ENCODE measurements at regions not wholly inside any gene's neighbourhood (a gene's known extent, or its start where the extent isn't known, plus 50 kb on each side); places are given as distances from the start of the nearest gene placed in this dataset.

DNA sequence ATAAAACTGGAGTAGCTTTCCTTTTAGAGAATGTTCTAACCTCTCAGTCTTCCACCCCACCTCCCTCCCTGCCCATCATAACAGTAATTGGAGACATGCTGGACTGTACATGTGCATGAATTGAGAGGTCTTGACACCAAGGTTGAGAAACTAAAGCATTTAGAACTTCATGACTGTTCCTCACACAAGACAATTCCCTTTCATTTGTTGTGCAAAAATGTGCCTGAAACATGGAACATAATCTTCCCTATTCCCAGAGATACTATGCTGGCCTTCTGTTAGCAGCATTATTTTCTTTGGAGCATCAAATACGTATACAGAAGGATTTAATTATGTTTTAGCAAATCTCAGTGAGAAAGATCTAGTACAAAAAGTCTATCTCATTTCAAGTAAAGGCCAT lies 97.5 kb upstream of the KCNE2 start:
- no peaks in the 10 kb centered on the region for H3K9me3 ChIP-seq (ENCODE audit: control insufficient read depth, insufficient read depth, low read length)
- no peak overlapping the region for H3K4me3 ChIP-seq (ENCODE audit: low read depth, low read length)
- H3K36me3 ChIP-seq (ENCODE audit: control insufficient read depth, insufficient read depth, low read length), result no peaks in the 10 kb centered on the region
- no peaks in the 10 kb centered on the region for H3K27me3 ChIP-seq (ENCODE audit: control insufficient read depth, insufficient read depth, low read length)
- WGBS (ENCODE audit: insufficient coverage), result no CpG with 5 or more reads among the region's 1 CpG
- H3K27ac ChIP-seq (ENCODE audit: low read depth, low read length), result no peak overlapping the region
- DNase-seq (ENCODE audit: low read depth in 4 of 6, low spot score in 6 of 6), result no peak
- peaks cover 6% of the 10 kb centered on the region for H3K4me1 ChIP-seq (ENCODE audit: control insufficient read depth, insufficient read depth, low read length)

GRCh38 chr21:34268493-34268892 lies 95.3 kb upstream of the KCNE2 start:
- Histone ChIP-seq H3K4me1 (ENCODE audit: control insufficient read depth, insufficient read depth, low read length) (no peaks in the 10 kb centered on the region), H3K9me3 (ENCODE audit: control insufficient read depth, insufficient read depth, low read length) (no peaks in the 10 kb centered on the region), H3K27ac (ENCODE audit: low read depth, low read length) (no peak overlapping the region), H3K27me3 (ENCODE audit: control insufficient read depth, insufficient read depth, low read length) (no peaks in the 10 kb centered on the region), H3K4me3 (ENCODE audit: low read depth, low read length) (no peak overlapping the region), H3K36me3 (ENCODE audit: control insufficient read depth, insufficient read depth, low read length) (no peaks in the 10 kb centered on the region)
- DNase-seq (ENCODE audit: low read depth in 4 of 6, low spot score in 6 of 6), result no peak
- WGBS (ENCODE audit: insufficient coverage), result 92% methylated on average over 8 of the region's 8 CpGs

GRCh38 chr21:34270411-34270810 lies 93.4 kb upstream of the KCNE2 start:
- 86% methylated on average over 6 of the region's 6 CpGs for WGBS (ENCODE audit: insufficient coverage)
- Histone ChIP-seq H3K36me3 (ENCODE audit: control insufficient read depth, insufficient read depth, low read length) (no peaks in the 10 kb centered on the region), H3K27ac (ENCODE audit: low read depth, low read length) (no peak overlapping the region), H3K27me3 (ENCODE audit: control insufficient read depth, insufficient read depth, low read length) (no peaks in the 10 kb centered on the region), H3K4me3 (ENCODE audit: low read depth, low read length) (no peak overlapping the region), H3K4me1 (ENCODE audit: control insufficient read depth, insufficient read depth, low read length) (no peaks in the 10 kb centered on the region), H3K9me3 (ENCODE audit: control insufficient read depth, insufficient read depth, low read length) (no peaks in the 10 kb centered on the region)
- no peak for DNase-seq (ENCODE audit: low read depth in 4 of 6, low spot score in 6 of 6)

DNA sequence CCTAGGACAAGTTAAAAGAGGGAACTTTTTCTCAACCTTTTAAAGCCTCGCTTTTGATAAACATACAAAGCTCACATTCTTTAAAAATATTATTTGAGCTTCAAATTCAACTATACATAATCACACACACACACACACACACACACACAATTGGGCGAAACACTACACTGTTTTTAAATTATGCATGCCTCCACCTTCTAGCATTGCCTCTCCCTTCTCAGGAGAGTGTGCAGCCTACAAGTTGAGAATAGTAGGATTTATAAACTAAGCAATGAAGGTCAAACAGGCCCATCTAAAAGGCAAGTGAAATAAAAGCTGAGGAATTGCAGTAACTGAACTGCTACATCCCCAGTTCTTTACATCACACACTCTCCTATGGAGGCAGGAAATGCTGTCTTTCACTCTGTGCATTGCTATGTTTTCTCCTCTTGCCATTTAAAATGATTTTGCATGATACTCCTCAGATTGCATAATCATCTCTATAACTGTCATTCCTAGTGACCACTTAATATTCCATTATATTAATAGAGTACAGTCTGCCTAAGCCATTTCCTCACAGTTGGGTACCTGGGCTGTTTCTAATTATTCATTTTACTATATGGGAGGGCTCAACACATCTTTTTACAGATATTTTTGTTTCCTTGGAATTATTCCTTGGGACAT lies 92.5 kb upstream of the KCNE2 start:
- no peaks in the 10 kb centered on the region for H3K36me3 ChIP-seq (ENCODE audit: control insufficient read depth, insufficient read depth, low read length)
- WGBS (ENCODE audit: insufficient coverage), result 100% methylated on average over 1 of the region's 2 CpGs
- peak in 1 of 6 donors; percentile 14 for DNase-seq (ENCODE audit: low read depth in 4 of 6, low spot score in 6 of 6)

GRCh38 chr21:34272321-34272720 lies 91.5 kb upstream of the KCNE2 start:
- Histone ChIP-seq H3K27me3 (ENCODE audit: control insufficient read depth, insufficient read depth, low read length) (no peaks in the 10 kb centered on the region), H3K9me3 (ENCODE audit: control insufficient read depth, insufficient read depth, low read length) (no peaks in the 10 kb centered on the region), H3K4me1 (ENCODE audit: control insufficient read depth, insufficient read depth, low read length) (no peaks in the 10 kb centered on the region), H3K4me3 (ENCODE audit: low read depth, low read length) (no peak overlapping the region), H3K27ac (ENCODE audit: low read depth, low read length) (no peak overlapping the region), H3K36me3 (ENCODE audit: control insufficient read depth, insufficient read depth, low read length) (no peaks in the 10 kb centered on the region)
- no peak for DNase-seq (ENCODE audit: low read depth in 4 of 6, low spot score in 6 of 6)
- no CpG with 5 or more reads among the region's 5 CpGs for WGBS (ENCODE audit: insufficient coverage)

More for the DNA sequence above, 92.5 kb upstream of the KCNE2 start:
- H3K27me3 ChIP-seq (ENCODE audit: control insufficient read depth, insufficient read depth, low read length), result no peaks in the 10 kb centered on the region
- no peak overlapping the region for H3K27ac ChIP-seq (ENCODE audit: low read depth, low read length)
- H3K9me3 ChIP-seq (ENCODE audit: control insufficient read depth, insufficient read depth, low read length), result no peaks in the 10 kb centered on the region
- H3K4me1 ChIP-seq (ENCODE audit: control insufficient read depth, insufficient read depth, low read length), result no peaks in the 10 kb centered on the region
- no peak overlapping the region for H3K4me3 ChIP-seq (ENCODE audit: low read depth, low read length)

DNA sequence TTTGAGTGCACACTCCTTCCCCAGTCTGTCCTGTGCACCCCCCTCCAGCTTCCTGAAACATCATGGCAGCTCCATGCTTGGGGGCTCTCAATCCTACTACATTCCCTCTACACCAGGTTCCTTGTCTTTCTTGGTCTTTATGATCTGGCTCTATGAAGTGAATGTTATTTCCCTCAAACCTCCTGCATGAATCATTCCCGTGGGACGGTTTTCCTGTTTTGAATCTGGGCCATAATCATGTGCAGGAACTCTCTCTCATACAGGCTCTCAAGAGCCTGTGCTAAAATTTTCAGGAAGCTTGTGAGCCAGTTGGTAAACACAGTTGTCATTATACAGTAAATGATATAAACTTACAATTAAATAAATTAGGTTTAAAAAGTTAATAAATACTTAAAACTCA lies 89.8 kb upstream of the KCNE2 start:
- DNase-seq (ENCODE audit: low read depth in 4 of 6, low spot score in 6 of 6), result no peak
- no peaks in the 10 kb centered on the region for H3K9me3 ChIP-seq (ENCODE audit: control insufficient read depth, insufficient read depth, low read length)
- no peak overlapping the region for H3K27ac ChIP-seq (ENCODE audit: low read depth, low read length)
- H3K36me3 ChIP-seq (ENCODE audit: control insufficient read depth, insufficient read depth, low read length), result no peaks in the 10 kb centered on the region
- no peak overlapping the region for H3K4me3 ChIP-seq (ENCODE audit: low read depth, low read length)
- H3K27me3 ChIP-seq (ENCODE audit: control insufficient read depth, insufficient read depth, low read length), result no peaks in the 10 kb centered on the region
- no CpG with 5 or more reads among the region's 2 CpGs for WGBS (ENCODE audit: insufficient coverage)
- no peaks in the 10 kb centered on the region for H3K4me1 ChIP-seq (ENCODE audit: control insufficient read depth, insufficient read depth, low read length)

GRCh38 chr21:34276711-34277425 lies 86.9 kb upstream of the KCNE2 start:
- H3K36me3 ChIP-seq (ENCODE audit: control insufficient read depth, insufficient read depth, low read length), result no peaks in the 10 kb centered on the region
- peaks cover 14% of the 10 kb centered on the region for H3K4me1 ChIP-seq (ENCODE audit: control insufficient read depth, insufficient read depth, low read length)
- H3K27ac ChIP-seq (ENCODE audit: low read depth, low read length), result no peak overlapping the region
- WGBS (ENCODE audit: insufficient coverage), result no CpG with 5 or more reads among the region's 5 CpGs
- DNase-seq (ENCODE audit: low read depth in 4 of 6, low spot score in 6 of 6), result no peak
- no peaks in the 10 kb centered on the region for H3K27me3 ChIP-seq (ENCODE audit: control insufficient read depth, insufficient read depth, low read length)
- no peaks in the 10 kb centered on the region for H3K9me3 ChIP-seq (ENCODE audit: control insufficient read depth, insufficient read depth, low read length)
- H3K4me3 ChIP-seq (ENCODE audit: low read depth, low read length), result no peak overlapping the region

- Histone ChIP-seq H3K4me3 (ENCODE audit: low read depth, low read length) (no peak overlapping the region), H3K27ac (ENCODE audit: low read depth, low read length) (no peak overlapping the region), H3K36me3 (ENCODE audit: control insufficient read depth, insufficient read depth, low read length) (no peaks in the 10 kb centered on the region), H3K27me3 (ENCODE audit: control insufficient read depth, insufficient read depth, low read length) (no peaks in the 10 kb centered on the region), H3K9me3 (ENCODE audit: control insufficient read depth, insufficient read depth, low read length) (no peaks in the 10 kb centered on the region), H3K4me1 (ENCODE audit: control insufficient read depth, insufficient read depth, low read length) (peaks cover 14% of the 10 kb centered on the region)
- WGBS (ENCODE audit: insufficient coverage), result no CpG with 5 or more reads among the region's 3 CpGs
- no peak for DNase-seq (ENCODE audit: low read depth in 4 of 6, low spot score in 6 of 6)
These were observed 85.4 kb upstream of the KCNE2 start for GRCh38 chr21:34278451-34278850.

DNA sequence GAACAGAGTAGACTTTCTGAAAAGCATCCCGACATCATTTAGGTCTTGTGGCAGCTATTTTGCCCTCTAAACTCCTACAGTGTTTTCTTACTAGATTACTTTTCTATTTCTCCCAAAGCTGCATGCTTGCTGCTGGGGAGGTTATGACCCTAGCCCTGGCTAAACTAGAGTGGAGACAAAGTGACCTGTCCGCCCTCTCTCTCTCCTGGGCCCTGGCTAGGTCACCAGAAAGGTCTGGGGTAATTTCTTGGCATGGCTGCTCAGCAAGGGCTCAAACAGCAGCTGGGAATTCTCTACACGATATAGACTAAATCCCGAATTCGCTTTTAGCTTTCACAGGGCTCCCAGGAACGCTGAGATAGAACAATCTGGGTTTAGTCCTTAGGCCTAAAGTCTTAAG lies 84.5 kb upstream of the KCNE2 start:
- Histone ChIP-seq H3K4me1 (ENCODE audit: control insufficient read depth, insufficient read depth, low read length) (peaks cover 14% of the 10 kb centered on the region), H3K27me3 (ENCODE audit: control insufficient read depth, insufficient read depth, low read length) (no peaks in the 10 kb centered on the region), H3K27ac (ENCODE audit: low read depth, low read length) (no peak overlapping the region), H3K36me3 (ENCODE audit: control insufficient read depth, insufficient read depth, low read length) (no peaks in the 10 kb centered on the region), H3K4me3 (ENCODE audit: low read depth, low read length) (no peak overlapping the region), H3K9me3 (ENCODE audit: control insufficient read depth, insufficient read depth, low read length) (no peaks in the 10 kb centered on the region)
- no peak for DNase-seq (ENCODE audit: low read depth in 4 of 6, low spot score in 6 of 6)
- WGBS (ENCODE audit: insufficient coverage), result 100% methylated on average over 2 of the region's 6 CpGs

- no peaks in the 10 kb centered on the region for H3K36me3 ChIP-seq (ENCODE audit: control insufficient read depth, insufficient read depth, low read length)
- no peak overlapping the region for H3K27ac ChIP-seq (ENCODE audit: low read depth, low read length)
- H3K27me3 ChIP-seq (ENCODE audit: control insufficient read depth, insufficient read depth, low read length), result no peaks in the 10 kb centered on the region
- 60% methylated on average over 1 of the region's 3 CpGs for WGBS (ENCODE audit: insufficient coverage)
- no peaks in the 10 kb centered on the region for H3K9me3 ChIP-seq (ENCODE audit: control insufficient read depth, insufficient read depth, low read length)
- no peak overlapping the region for H3K4me3 ChIP-seq (ENCODE audit: low read depth, low read length)
- DNase-seq (ENCODE audit: low read depth in 4 of 6, low spot score in 6 of 6), result no peak
- H3K4me1 ChIP-seq (ENCODE audit: control insufficient read depth, insufficient read depth, low read length), result peaks cover 14% of the 10 kb centered on the region
These were observed 83.9 kb upstream of the KCNE2 start for GRCh38 chr21:34279883-34280282.

All from spinal cord (tissue), 9 donors.